Esophagus muscularis mucosa (tissue), 3 donors: ENCODE measurements at regions not wholly inside any gene's neighbourhood (a gene's known extent, or its start where the extent isn't known, plus 50 kb on each side); places are given as distances from the start of the nearest gene placed in this dataset.

ENCODE experiments used
- POLR2AphosphoS5 ChIP-seq, 2 donors: sonication (generic); formaldehyde crosslinking; IDR thresholded peaks; one replicate each; pipeline ENCODE4 v1.6.1; 2017; ENCODE audit warnings: antibody characterized with exemption in 2 of 2
- TF ChIP-seq, protein P1 (sequence below), 3 experiments: fragments of 200-600 bp in 2 of 3; fragments of 450-650 bp in 1 of 3; sonication (generic) in 2 of 3; IDR thresholded peaks; one replicate each; pipeline ENCODE4 v1.5.1; 2017 to 2019; ENCODE audit warnings: antibody characterized with exemption in 3 of 3, mild to moderate bottlenecking in 2 of 3, moderate library complexity in 1 of 3

DNA sequence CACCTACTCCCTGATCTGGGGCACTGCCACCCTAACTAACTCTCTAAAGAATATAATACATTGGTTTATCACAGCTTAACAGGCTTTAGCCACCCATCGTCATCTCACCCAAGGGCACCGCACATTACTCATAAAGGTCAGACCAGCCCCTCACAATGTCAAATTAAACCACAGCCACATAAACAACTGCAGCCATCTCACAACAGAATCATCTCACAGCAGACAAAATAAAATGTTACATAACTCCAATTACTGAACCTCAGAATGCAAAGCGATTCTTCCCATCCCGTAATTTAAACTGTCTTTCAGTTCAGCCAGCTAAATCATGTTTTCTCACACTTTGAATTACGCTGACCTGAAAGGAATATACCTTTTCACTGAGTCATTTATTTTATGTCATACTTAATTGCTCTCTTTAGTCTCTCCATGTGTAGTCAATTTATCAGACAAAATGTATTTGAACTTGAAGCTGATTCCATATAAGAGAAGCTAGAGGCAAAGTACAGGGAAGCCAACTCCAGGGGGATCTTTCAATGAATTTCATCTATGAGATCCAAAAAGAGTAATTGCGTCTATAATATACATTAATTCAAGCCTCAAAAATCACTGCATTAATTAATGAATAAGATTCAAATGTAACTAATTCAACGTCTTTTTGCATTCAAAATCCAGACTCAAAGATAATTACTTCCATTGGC lies 96.9 kb upstream of the NEBL start:
- TF ChIP-seq, protein P1, sequence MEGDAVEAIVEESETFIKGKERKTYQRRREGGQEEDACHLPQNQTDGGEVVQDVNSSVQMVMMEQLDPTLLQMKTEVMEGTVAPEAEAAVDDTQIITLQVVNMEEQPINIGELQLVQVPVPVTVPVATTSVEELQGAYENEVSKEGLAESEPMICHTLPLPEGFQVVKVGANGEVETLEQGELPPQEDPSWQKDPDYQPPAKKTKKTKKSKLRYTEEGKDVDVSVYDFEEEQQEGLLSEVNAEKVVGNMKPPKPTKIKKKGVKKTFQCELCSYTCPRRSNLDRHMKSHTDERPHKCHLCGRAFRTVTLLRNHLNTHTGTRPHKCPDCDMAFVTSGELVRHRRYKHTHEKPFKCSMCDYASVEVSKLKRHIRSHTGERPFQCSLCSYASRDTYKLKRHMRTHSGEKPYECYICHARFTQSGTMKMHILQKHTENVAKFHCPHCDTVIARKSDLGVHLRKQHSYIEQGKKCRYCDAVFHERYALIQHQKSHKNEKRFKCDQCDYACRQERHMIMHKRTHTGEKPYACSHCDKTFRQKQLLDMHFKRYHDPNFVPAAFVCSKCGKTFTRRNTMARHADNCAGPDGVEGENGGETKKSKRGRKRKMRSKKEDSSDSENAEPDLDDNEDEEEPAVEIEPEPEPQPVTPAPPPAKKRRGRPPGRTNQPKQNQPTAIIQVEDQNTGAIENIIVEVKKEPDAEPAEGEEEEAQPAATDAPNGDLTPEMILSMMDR (IDR thresholded peaks at IDR 0.05), result no peak
- no peak for TF ChIP-seq POLR2AphosphoS5 (IDR thresholded peaks at IDR 0.05)
